HepG2 (cell line): ENCODE measurements at regions not wholly inside any gene's neighbourhood (a gene's known extent, or its start where the extent isn't known, plus 50 kb on each side); places are given as distances from the start of the nearest gene placed in this dataset.
"Not testable (repeated sequence)": the region's sequence is repeated elsewhere in the genome, so short reads cannot be mapped to it uniquely, and the experiment has no call there.

ENCODE experiments used
- NR1H2 ChIP-seq: sonication (generic); formaldehyde crosslinking; IDR thresholded peaks from 2 replicates; pipeline ENCODE4 v1.8.1; 2022; ENCODE audit warnings: low read depth, missing genetic modification reagents, borderline replicate concordance
- ZFP1 ChIP-seq: IDR thresholded peaks from 2 replicates; pipeline ENCODE4 v1.6.1; 2016
- ZNF7 ChIP-seq: IDR thresholded peaks from 2 replicates; pipeline ENCODE4 v1.6.1; 2016; ENCODE audit warnings: missing biosample characterization, missing genetic modification reagents
- ZNF777 ChIP-seq: sonication (generic); formaldehyde crosslinking; IDR thresholded peaks from 2 replicates; pipeline ENCODE4 v1.4.0; 2020; ENCODE audit warnings: missing genetic modification reagents
- TF ChIP-seq, protein P1 (sequence below): IDR thresholded peaks from 2 replicates; pipeline ENCODE4 v1.6.1; 2012; ENCODE audit warnings: inconsistent platforms

DNA sequence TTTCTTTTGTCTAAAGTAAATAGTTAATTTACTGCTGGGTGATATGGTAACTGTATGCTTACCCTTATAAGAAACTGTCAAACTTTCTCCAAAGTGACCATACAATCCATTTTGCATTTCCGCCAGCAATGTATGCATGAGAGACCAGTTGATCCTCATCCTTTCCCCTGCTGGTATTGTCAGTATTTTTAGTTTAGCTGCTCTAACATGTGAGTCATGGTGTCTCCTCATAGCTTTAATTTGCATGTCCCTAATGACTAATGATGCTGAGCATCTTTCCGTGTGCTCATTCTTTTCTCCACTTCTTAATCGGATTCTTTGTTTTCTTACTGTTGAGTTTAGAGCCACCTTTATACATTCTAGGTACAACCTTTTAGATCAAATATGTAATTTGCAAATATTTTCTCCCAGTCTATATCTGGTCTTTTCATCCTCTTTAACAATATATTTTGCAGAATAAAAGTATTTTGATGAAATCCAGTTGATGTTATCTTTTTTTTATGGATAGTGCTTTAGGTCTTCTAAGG is 379.9 kb downstream of the BCL2L11 start:
- TF ChIP-seq ZNF7 (CRISPR knock-in tag); ZFP1; ZNF777; NR1H2 (CRISPR knock-in tag): not testable (repeated sequence)
- TF ChIP-seq, protein P1, sequence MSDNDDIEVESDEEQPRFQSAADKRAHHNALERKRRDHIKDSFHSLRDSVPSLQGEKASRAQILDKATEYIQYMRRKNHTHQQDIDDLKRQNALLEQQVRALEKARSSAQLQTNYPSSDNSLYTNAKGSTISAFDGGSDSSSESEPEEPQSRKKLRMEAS = not testable (repeated sequence)
